GM19238 (cell line): ENCODE measurements at regions not wholly inside any gene's neighbourhood (a gene's known extent, or its start where the extent isn't known, plus 50 kb on each side); places are given as distances from the start of the nearest gene placed in this dataset.
"Not testable (repeated sequence)": the region's sequence is repeated elsewhere in the genome, so short reads cannot be mapped to it uniquely, and the experiment has no call there.

Experiments
- DNase-seq: peaks from one replicate; pipeline ENCODE4 v3.0.0; 2011; ENCODE audit warnings: low spot score; ENCODE audit not compliant: insufficient read length

DNA sequence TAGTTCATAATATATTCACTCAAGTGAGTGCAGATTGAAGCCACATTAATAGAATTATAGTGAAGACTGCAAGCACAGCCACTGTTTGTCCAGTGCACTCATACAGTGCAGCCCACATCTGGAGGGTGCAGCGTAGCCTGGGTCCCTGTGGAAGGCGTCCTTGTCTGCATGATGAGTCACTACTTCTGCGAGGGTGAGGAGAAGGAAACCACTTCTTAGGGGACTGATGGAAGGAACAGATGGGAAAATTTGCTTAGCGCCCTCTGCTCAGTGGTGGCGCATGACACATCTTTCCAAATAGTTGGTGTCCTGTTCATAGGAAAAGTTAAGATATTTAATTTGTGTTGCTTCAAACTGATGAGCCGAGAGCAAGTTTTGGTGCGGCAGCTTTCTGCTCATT, 330.4 kb upstream of the SMIM21 start:
- no peak for DNase-seq

DNA sequence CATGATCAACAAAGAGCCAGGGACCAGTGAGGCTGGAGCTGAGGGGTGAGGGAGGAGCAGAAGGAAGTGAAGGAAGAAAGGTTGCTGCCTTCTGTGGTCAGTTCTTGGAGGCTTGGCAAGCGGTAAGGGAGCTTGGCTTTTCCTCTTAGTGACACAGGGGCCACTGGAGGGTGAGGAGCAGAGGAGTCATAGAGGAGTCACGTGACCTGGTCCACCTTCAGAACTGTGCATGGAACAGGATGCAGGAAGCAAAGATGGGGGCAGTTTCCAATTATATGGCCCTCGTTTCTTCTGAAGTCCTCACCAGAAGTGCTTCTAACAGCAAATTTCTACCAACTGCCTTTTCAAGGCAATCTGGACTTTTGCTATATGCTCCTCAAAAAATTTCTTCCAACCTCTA, 326.9 kb upstream of the SMIM21 start:
- DNase-seq: no peak

DNA sequence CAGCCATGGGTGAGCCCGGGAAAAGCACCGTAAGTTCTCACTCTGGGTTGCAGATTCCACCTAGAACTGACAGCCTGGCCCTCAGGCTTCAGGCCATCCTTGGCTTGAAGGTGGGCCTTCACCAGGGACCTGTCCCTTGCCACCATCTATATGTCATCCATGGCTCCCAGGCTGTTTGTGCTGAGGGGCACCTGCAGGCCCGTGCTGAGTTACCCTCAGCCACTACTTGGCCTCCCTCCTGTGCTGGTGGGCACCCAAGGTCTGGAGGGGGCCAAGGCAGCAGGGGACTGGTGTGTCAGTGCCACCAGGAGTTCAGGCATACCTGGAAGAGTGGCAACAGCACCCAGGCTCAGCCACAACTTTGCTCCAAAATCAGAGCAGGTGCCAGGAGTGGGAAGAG, 326.2 kb upstream of the SMIM21 start:
- DNase-seq: no peak

DNA sequence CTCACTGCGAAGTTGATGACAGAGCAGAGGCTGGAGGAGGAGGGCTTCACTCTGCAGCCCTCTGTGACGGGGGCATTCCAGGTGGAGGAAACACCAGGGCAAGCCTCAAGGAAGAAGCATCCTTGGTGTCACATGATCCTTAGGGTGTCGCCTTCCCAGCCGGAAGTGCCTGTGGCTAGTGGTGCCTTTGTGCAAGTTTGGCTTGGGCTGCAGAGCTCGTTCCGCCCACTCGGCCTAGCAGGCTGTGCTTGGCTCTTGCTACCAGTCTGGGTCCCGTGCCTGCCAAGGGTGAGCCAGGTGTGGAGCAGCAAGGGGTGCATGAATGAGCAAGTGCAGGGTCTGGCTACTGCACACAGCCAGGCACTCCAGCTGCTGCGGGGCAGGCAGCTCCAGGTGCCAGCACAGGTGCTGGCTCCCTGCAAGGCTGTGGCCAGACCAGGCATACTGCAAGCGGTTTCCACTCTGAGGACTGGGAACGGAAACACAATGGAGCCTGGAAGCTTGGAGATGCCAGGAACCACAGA, 325.3 kb upstream of the SMIM21 start:
- DNase-seq: no peak

DNA sequence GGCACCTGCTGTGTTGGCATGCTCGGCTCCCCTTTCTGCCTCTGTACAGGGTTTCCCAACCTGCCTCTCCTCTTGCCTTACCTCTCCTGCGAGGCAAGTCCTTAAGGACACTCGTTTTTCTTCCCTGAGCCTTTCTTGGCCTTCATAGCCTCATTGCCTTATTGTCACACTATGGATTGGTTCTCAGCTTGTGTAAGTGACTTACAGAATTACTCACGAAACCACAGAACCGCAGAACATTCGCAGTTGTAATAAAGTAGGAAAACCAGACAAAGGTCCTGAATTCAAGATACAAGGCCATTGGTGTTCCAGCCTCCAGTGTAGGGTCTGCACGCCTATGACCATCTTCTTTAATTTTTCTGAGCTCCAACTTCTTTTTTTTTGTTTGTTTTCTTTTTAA, 317.6 kb upstream of the SMIM21 start:
- no peak for DNase-seq

- no peak for DNase-seq
Observed at GRCh38 chr18:75742516-75742915, 315.0 kb upstream of the SMIM21 start.

DNA sequence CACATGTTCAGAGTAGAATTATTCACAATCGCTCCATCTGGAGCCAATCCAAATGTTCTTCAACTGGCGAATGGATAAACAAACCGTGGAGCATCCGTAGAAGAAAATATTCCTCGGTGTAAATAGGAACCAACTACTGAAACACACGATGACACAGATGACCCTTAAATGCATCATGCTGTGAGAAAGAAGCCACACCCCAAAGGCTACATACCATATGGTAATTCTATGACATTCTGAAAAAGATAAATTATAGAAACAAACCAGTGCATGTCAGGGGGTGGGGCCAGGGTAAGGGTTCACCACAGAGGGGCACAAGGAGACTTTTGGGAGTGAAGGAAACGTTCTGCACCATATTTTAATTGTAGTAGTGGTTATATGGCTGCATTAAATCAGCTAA, 312.2 kb upstream of the SMIM21 start:
- no peak for DNase-seq

- DNase-seq: no peak
Observed at GRCh38 chr18:75735291-75735690, 307.8 kb upstream of the SMIM21 start.

DNA sequence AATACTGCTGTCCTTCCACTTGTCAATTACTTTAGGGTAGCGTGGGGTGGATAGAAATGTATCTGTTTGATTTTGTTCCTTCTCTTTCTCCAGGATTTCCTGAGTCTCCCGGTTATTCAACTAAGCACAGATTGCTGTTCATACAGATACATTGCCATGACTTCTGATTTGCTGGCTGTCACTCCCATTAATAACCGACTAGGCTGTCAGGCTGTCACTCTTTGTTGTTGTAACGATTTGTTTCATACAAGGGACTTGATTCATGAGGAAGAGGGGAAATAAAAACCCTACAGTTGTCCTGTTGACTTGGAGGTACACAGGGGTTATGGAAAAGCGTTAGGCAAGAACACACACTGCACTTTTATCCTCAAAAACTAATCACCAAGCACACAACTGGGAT, 302.7 kb upstream of the SMIM21 start:
- DNase-seq: no peak

DNA sequence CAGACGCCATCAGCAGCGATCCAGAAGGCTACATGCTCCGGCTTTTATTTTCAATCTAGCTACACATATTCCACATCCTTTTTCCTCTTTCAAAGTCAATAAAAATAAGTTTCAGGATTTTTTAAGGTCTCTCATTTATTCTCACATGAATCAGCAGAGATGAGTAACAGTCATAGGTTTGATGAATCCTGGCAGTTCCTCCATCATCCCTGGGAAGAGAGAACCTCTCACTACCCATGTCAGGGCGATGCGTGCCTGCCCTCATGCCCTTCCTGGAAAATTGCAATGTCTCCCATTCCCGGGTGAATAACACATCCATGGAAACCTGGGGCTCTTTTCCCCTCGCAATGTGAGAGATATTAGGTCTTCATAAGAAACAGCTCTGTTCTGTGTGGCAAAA, 301.1 kb upstream of the SMIM21 start:
- no peak for DNase-seq

DNA sequence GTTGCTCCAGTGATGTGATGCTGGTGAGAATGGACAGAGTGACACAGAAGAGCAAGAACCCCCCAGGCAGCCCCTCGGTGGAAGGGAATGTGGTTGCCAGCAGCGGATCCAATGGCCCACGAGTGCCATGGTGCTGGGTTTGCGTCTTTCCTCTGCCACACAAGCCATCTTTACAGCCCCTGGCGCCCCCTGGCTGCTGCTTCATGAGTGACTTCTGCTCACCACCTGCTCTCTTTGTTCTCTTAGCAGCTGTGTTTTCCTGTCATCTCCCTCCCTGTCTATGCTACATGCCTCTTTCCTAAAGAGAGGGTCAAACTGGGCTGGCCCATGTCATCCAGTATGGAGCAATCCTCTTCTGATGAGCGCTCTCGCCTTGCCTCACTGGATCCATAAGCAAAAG, 300.0 kb upstream of the SMIM21 start:
- DNase-seq: no peak

- DNase-seq: no peak
Observed at GRCh38 chr18:75723521-75724340, 296.2 kb upstream of the SMIM21 start.

DNA sequence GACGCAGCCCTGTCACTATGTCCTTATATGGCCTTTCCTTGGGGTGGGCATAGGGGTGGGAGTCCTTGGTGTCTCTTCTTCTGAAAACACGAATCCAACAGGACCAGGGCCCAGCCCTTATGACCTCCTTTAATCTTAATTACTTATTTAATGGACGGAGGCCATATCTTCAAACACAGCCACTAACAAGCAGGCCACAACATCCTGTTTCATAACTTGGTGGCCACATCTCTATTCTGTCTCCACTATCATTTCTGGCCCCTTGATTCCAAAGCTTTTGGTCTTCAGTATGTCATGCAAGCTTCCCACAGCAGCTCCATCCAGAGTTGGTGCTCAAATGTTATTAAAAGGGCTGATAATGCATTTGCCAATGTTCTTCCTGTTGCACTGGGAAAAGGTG, 287.3 kb upstream of the SMIM21 start:
- no peak for DNase-seq

DNA sequence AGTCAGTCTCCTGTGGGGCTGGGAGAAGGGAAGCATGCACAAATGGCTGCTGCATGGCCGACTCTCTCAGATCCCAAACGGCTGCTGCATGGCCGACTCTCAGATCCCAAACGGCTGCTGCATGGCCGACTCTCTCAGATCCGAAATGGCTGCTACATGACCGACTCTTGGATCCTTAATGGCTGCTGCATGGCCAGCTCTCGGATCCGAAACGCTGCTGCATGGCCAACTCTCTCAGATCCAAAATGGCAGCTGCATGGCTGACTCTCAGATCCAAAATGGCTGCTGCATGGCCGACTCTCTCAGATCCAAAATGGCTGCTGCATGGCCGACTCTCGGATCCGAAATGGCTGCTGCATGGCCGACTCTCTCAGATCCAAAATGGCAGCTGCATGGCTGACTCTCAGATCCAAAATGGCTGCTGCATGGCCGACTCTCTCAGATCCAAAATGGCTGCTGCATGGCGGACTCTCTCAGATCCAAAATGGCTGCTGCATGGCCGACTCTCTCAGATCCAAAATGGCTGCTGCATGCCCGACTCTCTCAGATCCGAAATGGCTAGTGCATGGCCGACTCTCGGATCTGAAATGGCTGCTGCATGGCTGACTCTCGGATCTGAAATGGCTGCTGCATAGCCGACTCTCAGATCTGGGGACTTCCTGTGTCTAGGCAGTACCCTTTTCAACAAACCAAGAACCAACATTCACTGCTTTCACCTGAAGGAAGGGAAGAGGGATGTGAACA, 284.8 kb upstream of the SMIM21 start:
- not testable (repeated sequence) for DNase-seq

- no peak for DNase-seq
Observed at GRCh38 chr18:75700561-75700960, 273.1 kb upstream of the SMIM21 start.

GRCh38 chr18:75698861-75699260, 271.4 kb upstream of the SMIM21 start:
- no peak for DNase-seq

DNA sequence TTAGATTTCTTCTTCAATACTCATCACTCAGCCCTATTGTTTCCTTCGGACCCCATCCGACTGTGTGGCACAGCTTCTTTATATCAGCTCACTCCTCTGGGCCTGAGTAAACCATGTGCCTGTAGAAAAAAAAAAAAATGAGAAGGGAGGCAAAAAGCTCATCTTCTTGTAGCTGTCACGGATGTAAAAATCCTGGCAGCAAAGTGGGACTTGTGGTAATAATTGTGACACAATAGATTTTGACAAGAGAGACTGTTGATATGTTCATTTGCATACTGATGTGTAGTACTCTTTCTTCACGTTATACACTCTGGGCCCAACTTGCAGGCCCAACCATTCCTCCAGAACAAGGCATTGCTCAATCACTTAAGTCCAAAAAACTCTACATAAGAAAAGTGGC, 270.0 kb upstream of the SMIM21 start:
- DNase-seq: no peak

GRCh38 chr18:75696391-75696790, 268.9 kb upstream of the SMIM21 start:
- no peak for DNase-seq

DNA sequence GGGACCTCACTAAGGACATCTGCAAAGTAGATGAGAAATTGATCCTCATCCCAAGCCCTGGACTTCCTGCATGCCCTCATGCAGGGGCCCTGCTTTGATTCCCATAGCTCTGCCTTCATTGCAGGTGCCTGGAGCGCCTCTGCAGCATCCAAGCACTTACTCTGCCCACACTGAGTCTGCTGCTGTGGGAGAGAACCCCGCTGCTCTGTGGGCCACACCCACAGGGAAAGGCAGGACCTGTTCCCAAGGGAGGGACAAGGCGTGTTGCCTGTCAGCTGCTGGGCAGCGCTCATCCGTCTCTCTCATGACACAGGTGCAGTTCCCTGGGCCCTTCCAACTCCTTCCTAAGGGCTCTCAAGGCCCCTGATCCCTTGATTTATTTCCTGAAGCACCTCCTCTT, 266.8 kb upstream of the SMIM21 start:
- no peak for DNase-seq

DNA sequence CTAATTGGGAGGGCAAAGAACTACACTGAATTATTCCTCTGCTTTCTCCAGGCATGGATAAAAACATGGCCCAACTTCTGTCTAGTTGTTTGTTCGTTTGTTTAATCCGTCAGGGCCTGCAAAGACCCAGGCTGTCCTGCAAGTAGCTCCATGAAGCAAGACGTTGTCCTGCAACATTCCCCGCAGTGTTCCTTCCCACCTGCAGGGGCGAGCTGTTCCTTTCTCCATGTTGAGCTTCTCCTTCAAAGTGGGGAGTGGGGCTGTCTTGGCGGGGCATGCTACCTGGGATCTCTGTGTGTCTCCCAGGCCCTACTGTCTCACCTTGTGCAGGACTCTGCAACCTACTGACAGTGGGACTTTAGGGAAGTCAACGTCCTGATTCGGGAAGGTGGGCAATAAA, 264.0 kb upstream of the SMIM21 start:
- DNase-seq: no peak

DNA sequence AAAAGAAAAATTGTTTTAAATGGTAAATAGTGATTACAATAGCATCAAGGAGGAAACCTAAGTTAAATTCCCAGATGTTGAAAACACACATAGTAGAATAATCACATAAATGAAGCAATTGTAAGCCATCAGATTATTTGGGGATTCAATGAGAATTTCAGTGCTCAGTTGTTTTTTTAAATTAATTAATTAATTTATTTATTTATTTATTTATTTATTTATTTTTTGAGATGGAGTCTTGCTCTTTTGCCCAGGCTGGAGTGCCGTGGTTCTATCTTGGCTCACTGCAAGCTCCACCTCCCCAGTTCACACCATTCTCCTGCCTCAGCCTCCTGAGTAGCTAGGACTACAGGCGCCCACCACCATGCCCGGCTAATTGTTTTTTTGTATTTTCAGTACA, 262.8 kb upstream of the SMIM21 start:
- DNase-seq: not testable (repeated sequence)

GRCh38 chr18:75687626-75688025, 260.1 kb upstream of the SMIM21 start:
- DNase-seq: no peak

GRCh38 chr18:75683426-75683825, 255.9 kb upstream of the SMIM21 start:
- DNase-seq: no peak
